ENCODE measurements at regions not wholly inside any gene's neighbourhood (a gene's known extent, or its start where the extent isn't known, plus 50 kb on each side); places are given as distances from the start of the nearest gene placed in this dataset.

DNA sequence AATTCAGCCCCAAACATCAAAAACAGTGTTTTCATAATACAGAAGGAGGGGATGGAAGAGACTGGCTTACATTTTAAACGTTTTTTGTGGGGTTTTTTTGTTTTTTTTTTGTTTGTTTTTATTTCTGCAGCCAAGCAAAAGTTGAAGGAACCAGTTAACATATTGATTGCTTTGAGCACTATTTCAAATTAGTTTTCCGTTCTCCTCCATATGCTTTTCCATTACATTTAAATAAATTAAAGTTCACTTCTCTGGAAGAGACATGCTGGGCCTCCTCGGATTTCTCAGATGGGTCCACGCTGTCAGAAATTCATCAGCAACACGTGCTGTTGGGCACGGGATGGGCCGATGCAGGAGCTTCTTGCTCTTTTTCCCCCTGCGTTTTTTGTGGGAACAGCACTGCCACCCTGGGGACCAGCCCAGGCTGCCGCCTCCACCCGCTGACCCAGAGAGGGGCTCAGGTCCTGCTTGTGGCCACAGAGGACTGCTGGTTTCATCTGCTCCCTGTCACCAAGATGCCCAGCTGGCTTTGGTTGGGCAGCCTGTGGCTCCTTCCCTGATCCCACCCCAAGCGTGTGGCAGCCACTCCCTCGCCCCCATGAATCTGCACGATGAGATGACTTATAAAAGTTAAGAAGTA, 67.7 kb upstream of the CHST15 start:
- no peak for TF ChIP-seq CTCF (conservative IDR thresholded peaks at IDR 0.05; ENCODE audit: low read depth, low read length)
- H3K4me3 ChIP-seq (ENCODE audit: low read depth, low read length): no peak overlapping the region
- DNase-seq (ENCODE audit: low read depth): no peak

DNA sequence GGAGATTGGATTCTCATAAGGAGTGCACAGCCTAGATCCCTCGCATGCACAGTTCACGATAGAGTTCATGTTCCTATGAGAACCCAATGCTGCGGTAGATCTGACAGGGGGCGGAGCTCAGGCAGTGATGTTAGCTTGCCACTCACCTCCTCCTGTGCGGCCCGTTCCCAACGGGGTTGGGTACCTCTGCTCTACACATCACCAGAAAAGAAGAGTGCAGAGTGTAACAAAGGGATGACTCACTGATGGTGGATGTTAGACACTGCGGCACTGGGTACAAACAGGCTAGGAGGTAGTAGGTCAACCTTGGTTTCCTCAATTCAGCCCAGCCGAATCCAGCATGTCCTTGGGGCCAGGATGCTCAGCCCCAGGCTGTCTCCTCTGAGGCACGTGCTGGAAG, 66.8 kb upstream of the CHST15 start:
- no peak overlapping the region for H3K4me3 ChIP-seq (ENCODE audit: low read depth, low read length)
- no peak for DNase-seq (ENCODE audit: low read depth)
- TF ChIP-seq CTCF (conservative IDR thresholded peaks at IDR 0.05; ENCODE audit: low read depth, low read length): no peak

DNA sequence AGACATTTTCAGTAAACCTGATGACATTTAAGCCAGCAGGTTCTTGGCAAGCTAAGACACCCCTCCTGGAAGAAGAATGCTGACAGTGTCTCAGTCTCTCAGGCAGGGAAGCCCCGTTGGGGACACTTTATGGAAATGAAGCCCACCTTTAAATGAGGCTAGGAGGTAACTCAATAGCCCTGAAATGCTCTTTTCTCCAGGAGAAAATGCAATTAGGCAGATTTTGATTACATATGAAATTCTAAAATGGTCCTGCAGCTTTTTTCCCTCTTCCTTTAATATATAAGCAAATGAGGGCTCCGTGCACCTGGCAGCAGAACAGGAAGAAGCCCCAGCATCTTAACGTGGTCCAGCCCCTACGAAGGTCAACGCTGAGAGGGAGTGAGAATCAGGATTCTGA, 65.8 kb upstream of the CHST15 start:
- H3K4me3 ChIP-seq (ENCODE audit: low read depth, low read length): no peak overlapping the region
- no peak for TF ChIP-seq CTCF (conservative IDR thresholded peaks at IDR 0.05; ENCODE audit: low read depth, low read length)
- DNase-seq (ENCODE audit: low read depth): no peak

DNA sequence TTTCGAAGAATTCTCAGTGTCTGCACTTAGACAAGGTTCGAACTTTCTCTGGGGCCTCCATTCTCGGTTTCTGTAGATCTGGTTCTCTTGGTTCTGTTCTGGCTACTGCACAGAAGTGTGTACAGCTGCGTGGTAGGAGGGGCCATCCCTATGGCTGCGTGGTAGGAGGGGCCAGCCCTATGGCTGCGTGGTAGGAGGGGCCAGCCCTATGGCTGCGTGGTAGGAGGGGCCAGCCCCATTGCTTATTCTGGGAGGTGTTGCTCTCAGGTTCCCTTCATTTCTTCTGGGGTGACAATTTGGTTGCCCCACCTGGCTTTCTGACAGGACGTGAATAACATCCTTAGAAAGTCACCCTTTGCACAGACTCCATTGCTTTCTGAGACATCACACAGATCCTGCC, 65.2 kb upstream of the CHST15 start:
- no peak for TF ChIP-seq CTCF (conservative IDR thresholded peaks at IDR 0.05; ENCODE audit: low read depth, low read length)
- no peak for DNase-seq (ENCODE audit: low read depth)
- no peak overlapping the region for H3K4me3 ChIP-seq (ENCODE audit: low read depth, low read length)

- peak; percentile 62 for DNase-seq (ENCODE audit: low read depth)
- no peak for TF ChIP-seq CTCF (conservative IDR thresholded peaks at IDR 0.05; ENCODE audit: low read depth, low read length)
Observed at GRCh38 chr10:124157271-124157681, 63.9 kb upstream of the CHST15 start.

GRCh38 chr10:124156524-124157260, 63.3 kb upstream of the CHST15 start:
- DNase-seq (ENCODE audit: low read depth): no peak

More at GRCh38 chr10:124157271-124157681, 63.9 kb upstream of the CHST15 start:
- H3K4me3 ChIP-seq (ENCODE audit: low read depth, low read length): no peak overlapping the region

More at GRCh38 chr10:124156524-124157260, 63.3 kb upstream of the CHST15 start:
- no peak for TF ChIP-seq CTCF (conservative IDR thresholded peaks at IDR 0.05; ENCODE audit: low read depth, low read length)
- H3K4me3 ChIP-seq (ENCODE audit: low read depth, low read length): no peak overlapping the region

Measured in choroid plexus epithelial cell (primary cell).